ENCODE measurements at regions not wholly inside any gene's neighbourhood (a gene's known extent, or its start where the extent isn't known, plus 50 kb on each side); places are given as distances from the start of the nearest gene placed in this dataset.

DNA sequence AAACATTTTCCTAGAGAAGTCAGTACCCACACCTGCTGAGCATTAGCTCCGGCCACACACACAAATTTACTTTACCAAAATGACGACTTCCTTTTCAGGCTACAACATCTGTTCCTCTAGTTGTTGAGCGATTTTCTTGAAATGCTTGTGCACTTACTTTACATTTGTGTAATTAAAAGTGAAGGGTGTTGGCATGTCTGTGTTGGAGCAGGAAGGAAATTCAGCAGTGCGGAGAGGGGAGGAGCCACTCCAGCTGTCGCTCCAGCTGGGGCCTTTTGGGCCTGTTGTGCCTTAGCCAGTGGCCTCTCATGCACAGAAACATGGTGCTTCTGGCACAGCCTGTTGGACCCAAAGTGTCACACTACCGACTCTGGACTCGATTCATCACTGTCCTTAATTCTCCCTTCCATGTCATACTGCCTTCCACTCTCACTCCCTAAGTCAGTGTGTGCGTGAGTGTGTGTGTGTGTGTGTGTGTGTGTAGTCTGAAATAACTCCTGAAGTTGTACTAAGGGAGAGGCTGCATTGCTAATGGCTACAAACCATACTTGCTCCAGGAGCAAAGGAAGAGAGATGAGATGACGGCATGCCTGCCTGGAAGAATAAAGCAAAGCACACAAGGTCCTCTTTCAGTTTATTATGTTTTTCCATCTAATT is 191.8 kb upstream of the ARG1 start:
- no peak for ATAC-seq (ENCODE audit: poor library complexity)
- H3K36me3 ChIP-seq (ENCODE audit: insufficient read depth, low read length), result no peaks in the 10 kb centered on the region
- H3K4me3 ChIP-seq (ENCODE audit: low read length), result no peak overlapping the region
- Mint-ChIP-seq H3K36me3 (ENCODE audit: low read depth) (no peaks in the 10 kb centered on the region), H3K4me1 (ENCODE audit: low read depth) (peaks cover 7% of the 10 kb centered on the region), H3K27ac (no peak overlapping the region), H3K27me3 (no peaks in the 10 kb centered on the region), H3K4me3 (no peak overlapping the region), H3K9me3 (no peaks in the 10 kb centered on the region)
- no peak overlapping the region for H3K27ac ChIP-seq (ENCODE audit: low read depth in 1 of 2, low read length in 2 of 2)
- no peak for DNase-seq
- H3K9me3 ChIP-seq (ENCODE audit: control insufficient read depth in 1 of 2, insufficient read depth in 1 of 2, low read length in 2 of 2), result peaks cover 0 to 3% of the 10 kb centered on the region in 2 experiments
- no peaks in the 10 kb centered on the region for H3K4me1 ChIP-seq (ENCODE audit: insufficient read depth, low read length)
- POLR2A ChIA-PET, result no interaction called here
- TF ChIP-seq, protein P1, sequence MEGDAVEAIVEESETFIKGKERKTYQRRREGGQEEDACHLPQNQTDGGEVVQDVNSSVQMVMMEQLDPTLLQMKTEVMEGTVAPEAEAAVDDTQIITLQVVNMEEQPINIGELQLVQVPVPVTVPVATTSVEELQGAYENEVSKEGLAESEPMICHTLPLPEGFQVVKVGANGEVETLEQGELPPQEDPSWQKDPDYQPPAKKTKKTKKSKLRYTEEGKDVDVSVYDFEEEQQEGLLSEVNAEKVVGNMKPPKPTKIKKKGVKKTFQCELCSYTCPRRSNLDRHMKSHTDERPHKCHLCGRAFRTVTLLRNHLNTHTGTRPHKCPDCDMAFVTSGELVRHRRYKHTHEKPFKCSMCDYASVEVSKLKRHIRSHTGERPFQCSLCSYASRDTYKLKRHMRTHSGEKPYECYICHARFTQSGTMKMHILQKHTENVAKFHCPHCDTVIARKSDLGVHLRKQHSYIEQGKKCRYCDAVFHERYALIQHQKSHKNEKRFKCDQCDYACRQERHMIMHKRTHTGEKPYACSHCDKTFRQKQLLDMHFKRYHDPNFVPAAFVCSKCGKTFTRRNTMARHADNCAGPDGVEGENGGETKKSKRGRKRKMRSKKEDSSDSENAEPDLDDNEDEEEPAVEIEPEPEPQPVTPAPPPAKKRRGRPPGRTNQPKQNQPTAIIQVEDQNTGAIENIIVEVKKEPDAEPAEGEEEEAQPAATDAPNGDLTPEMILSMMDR (IDR thresholded peaks at IDR 0.05), result no peak
- CTCF ChIA-PET, result no interaction called here
- no peaks in the 10 kb centered on the region for H3K27me3 ChIP-seq (ENCODE audit: control insufficient read depth in 1 of 2, insufficient read depth in 2 of 2, low read length in 2 of 2)
- intact Hi-C loops (cut with DNase I, micrococcal nuclease), result no loop called here

DNA sequence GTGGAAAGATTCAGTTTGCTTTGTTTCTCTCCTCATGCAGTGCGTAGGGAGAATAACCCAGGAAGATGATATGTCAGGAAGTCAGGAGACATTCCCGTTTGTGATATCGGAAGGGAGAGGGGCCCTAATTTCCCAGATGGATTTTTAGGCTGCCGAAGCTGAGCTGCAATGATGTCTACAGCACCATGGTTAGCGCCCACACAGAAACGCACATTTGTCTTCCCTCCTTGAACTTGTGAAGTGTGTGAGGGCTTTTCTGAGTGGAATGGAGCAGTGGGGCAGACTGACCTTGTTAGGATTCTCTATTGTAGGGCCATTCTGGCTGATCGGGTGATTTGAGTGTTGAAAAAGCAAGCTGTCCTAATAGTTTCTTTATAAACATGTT is 191.3 kb upstream of the ARG1 start:
- H3K4me1 Mint-ChIP-seq (ENCODE audit: low read depth), result peaks cover 7% of the 10 kb centered on the region
- H3K36me3 ChIP-seq (ENCODE audit: insufficient read depth, low read length), result no peaks in the 10 kb centered on the region
- no peak overlapping the region for H3K27ac ChIP-seq (ENCODE audit: low read depth in 1 of 2, low read length in 2 of 2)
- ATAC-seq (ENCODE audit: poor library complexity), result no peak
- no peaks in the 10 kb centered on the region for H3K27me3 Mint-ChIP-seq
- no peaks in the 10 kb centered on the region for H3K27me3 ChIP-seq (ENCODE audit: control insufficient read depth in 1 of 2, insufficient read depth in 2 of 2, low read length in 2 of 2)
- intact Hi-C loops (cut with DNase I, micrococcal nuclease), result no loop called here
- no peak overlapping the region for H3K4me3 ChIP-seq (ENCODE audit: low read length)
- ChIA-PET CTCF (no interaction called here), POLR2A (no interaction called here)
- no peak overlapping the region for H3K27ac Mint-ChIP-seq
- H3K36me3 Mint-ChIP-seq (ENCODE audit: low read depth), result no peaks in the 10 kb centered on the region
- TF ChIP-seq, protein P1 (IDR thresholded peaks at IDR 0.05), result no peak
- no peaks in the 10 kb centered on the region for H3K4me1 ChIP-seq (ENCODE audit: insufficient read depth, low read length)
- H3K4me3 Mint-ChIP-seq, result no peak overlapping the region
- peaks cover 0 to 3% of the 10 kb centered on the region in 2 experiments for H3K9me3 ChIP-seq (ENCODE audit: control insufficient read depth in 1 of 2, insufficient read depth in 1 of 2, low read length in 2 of 2)
- no peaks in the 10 kb centered on the region for H3K9me3 Mint-ChIP-seq
- DNase-seq, result no peak

DNA sequence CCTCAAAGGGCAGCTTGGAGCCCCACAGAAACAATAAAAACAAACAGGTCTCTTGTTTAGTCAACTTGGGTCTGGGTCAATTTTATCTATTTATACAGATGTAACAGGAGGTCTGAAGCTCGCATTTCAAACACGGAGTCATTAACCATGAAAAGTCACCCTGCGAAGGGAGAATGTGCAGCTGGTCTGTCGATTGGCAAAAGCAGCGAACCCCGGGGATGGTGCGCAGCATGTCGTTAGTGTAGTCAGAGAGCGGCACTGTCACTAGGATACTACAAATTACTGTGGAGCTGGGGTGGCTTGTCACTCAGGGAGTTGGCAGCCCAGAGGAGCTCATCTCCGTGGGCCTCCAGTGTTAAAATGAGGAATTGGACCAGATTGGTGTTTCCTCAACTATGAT is 190.4 kb upstream of the ARG1 start:
- ChIA-PET CTCF (no interaction called here), POLR2A (no interaction called here)
- Histone ChIP-seq H3K27me3 (ENCODE audit: control insufficient read depth in 1 of 2, insufficient read depth in 2 of 2, low read length in 2 of 2) (no peaks in the 10 kb centered on the region), H3K9me3 (ENCODE audit: control insufficient read depth in 1 of 2, insufficient read depth in 1 of 2, low read length in 2 of 2) (peaks cover 0 to 3% of the 10 kb centered on the region in 2 experiments), H3K4me1 (ENCODE audit: insufficient read depth, low read length) (no peaks in the 10 kb centered on the region), H3K4me3 (ENCODE audit: low read length) (no peak overlapping the region), H3K27ac (ENCODE audit: low read depth in 1 of 2, low read length in 2 of 2) (no peak overlapping the region), H3K36me3 (ENCODE audit: insufficient read depth, low read length) (no peaks in the 10 kb centered on the region)
- Mint-ChIP-seq H3K4me3 (no peak overlapping the region), H3K27ac (no peak overlapping the region), H3K27me3 (no peaks in the 10 kb centered on the region), H3K4me1 (ENCODE audit: low read depth) (peaks cover 7% of the 10 kb centered on the region), H3K9me3 (no peaks in the 10 kb centered on the region), H3K36me3 (ENCODE audit: low read depth) (no peaks in the 10 kb centered on the region)
- intact Hi-C loops (cut with DNase I, micrococcal nuclease), result no loop called here
- TF ChIP-seq, protein P1 (IDR thresholded peaks at IDR 0.05), result no peak
- ATAC-seq (ENCODE audit: poor library complexity) (no peak), DNase-seq (no peak)

Measured in CD4-positive, alpha-beta T cell (primary cell).